Limb (tissue), 2 donors: ENCODE measurements at regions not wholly inside any gene's neighbourhood (a gene's known extent, or its start where the extent isn't known, plus 50 kb on each side); places are given as distances from the start of the nearest gene placed in this dataset.
"Not testable (repeated sequence)": the region's sequence is repeated elsewhere in the genome, so short reads cannot be mapped to it uniquely, and the experiment has no call there.

Source experiments
- DNase-seq, 2 donors: peaks; one replicate each; pipeline ENCODE4 v3.0.0-alpha.2; 2016; ENCODE audit errors: extremely low spot score in 2 of 2

GRCh38 chr3:164155400-164155799, 922.9 kb downstream of the SI start:
- DNase-seq = no peak

GRCh38 chr3:164144824-164145223, 933.5 kb downstream of the SI start:
- DNase-seq = no peak

GRCh38 chr3:164132878-164133277, 945.4 kb downstream of the SI start:
- DNase-seq = no peak

- no peak for DNase-seq
Observed at GRCh38 chr3:164113371-164114332, 964.6 kb downstream of the SI start.

GRCh38 chr3:164096352-164096751, 981.9 kb downstream of the SI start:
- DNase-seq = no peak

GRCh38 chr3:164095949-164096348, 982.3 kb downstream of the SI start:
- DNase-seq = no peak

- no peak for DNase-seq
Observed at GRCh38 chr3:164095279-164095678, 983.0 kb downstream of the SI start.

GRCh38 chr3:164094546-164094945, 983.8 kb downstream of the SI start:
- no peak for DNase-seq

GRCh38 chr3:164080208-164080607, 998.1 kb downstream of the SI start:
- no peak for DNase-seq

GRCh38 chr3:164064298-164064697, 1014.0 kb downstream of the SI start:
- no peak for DNase-seq

- no peak for DNase-seq
Observed at GRCh38 chr3:164060923-164061322, 1017.4 kb downstream of the SI start.

- DNase-seq = no peak
Observed at GRCh38 chr3:164049847-164050246, 1028.4 kb downstream of the SI start.

- DNase-seq = no peak
Observed at GRCh38 chr3:164048451-164048850, 1029.8 kb downstream of the SI start.

GRCh38 chr3:164040991-164041390, 1037.3 kb downstream of the SI start:
- DNase-seq = no peak

GRCh38 chr3:164030194-164030593, 1048.1 kb downstream of the SI start:
- no peak for DNase-seq

- DNase-seq = no peak
Observed at GRCh38 chr3:164024786-164025185, 1053.5 kb downstream of the SI start.

GRCh38 chr3:164023480-164023879, 1054.8 kb downstream of the SI start:
- DNase-seq = no peak

GRCh38 chr3:164018500-164018899, 1059.8 kb downstream of the SI start:
- no peak for DNase-seq

- no peak for DNase-seq
Observed at GRCh38 chr3:164007765-164008164, 1070.5 kb downstream of the SI start.

- DNase-seq = no peak
Observed at GRCh38 chr3:164004205-164004604, 1074.1 kb downstream of the SI start.

GRCh38 chr3:164003016-164003415, 1075.3 kb downstream of the SI start:
- DNase-seq = not testable (repeated sequence)

- no peak for DNase-seq
Observed at GRCh38 chr3:163983940-163984339, 1094.4 kb downstream of the SI start.

GRCh38 chr3:163971861-163972260, 1106.4 kb downstream of the SI start:
- no peak for DNase-seq
